ENCODE measurements at regions not wholly inside any gene's neighbourhood (a gene's known extent, or its start where the extent isn't known, plus 50 kb on each side); places are given as distances from the start of the nearest gene placed in this dataset.

GRCh38 chr6:100322886-100323285, 141.8 kb downstream of the SIM1 start:
- ChIA-PET RAD21 (ENCODE audit: unreplicated experiment) (no interaction called here), POLR2A (no interaction called here), SMC1A (ENCODE audit: uncharacterized antibody, unreplicated experiment) (interaction anchor here (1.1 kb wide), 1 partner anchor 199 kb away, joined by 3 read pairs; no protein-coding TSS in a partner anchor), CTCF (no interaction called here)
- no peaks in the 10 kb centered on the region for H3K9me3 ChIP-seq (replicated peaks; ENCODE audit: control insufficient read depth, insufficient read depth, low read length)
- no TSS peak for BruUV-seq (replicated peaks)
- in situ Hi-C loops (cut with MboI) (no loop called here), intact Hi-C loops (cut with micrococcal nuclease; ENCODE audit: unreplicated experiment) (no loop called here)
- no peaks in the 10 kb centered on the region for H4K20me1 ChIP-seq (ENCODE audit: control insufficient read depth, insufficient read depth)
- no peaks in the 10 kb centered on the region for H3K4me1 ChIP-seq (ENCODE audit: control insufficient read depth, insufficient read depth, low read length)
- no peak overlapping the region for H3K4me3 ChIP-seq
- FAIRE-seq (no peak), ATAC-seq (no peak), DNase-seq (ENCODE audit: low read depth, low spot score) (no peak)
- no peaks in the 10 kb centered on the region for H3K36me3 ChIP-seq (ENCODE audit: control insufficient read depth in 2 of 2, insufficient read depth in 2 of 2, low read length in 1 of 2)
- H3K9ac ChIP-seq (ENCODE audit: control insufficient read depth, insufficient read depth, low read length): no peak overlapping the region
- H2AFZ ChIP-seq (ENCODE audit: control insufficient read depth, low read depth, low read length): no peak overlapping the region
- TF ChIP-seq HCFC1 (IDR thresholded peaks at IDR 0.05; ENCODE audit: low read length): no peak
- TF ChIP-seq SMARCA5 (IDR thresholded peaks at IDR 0.05): no peak
- no peak for TF ChIP-seq POLR2A (IDR thresholded peaks at IDR 0.05; ENCODE audit: low read depth, low read length)
- no peak for TF ChIP-seq USF1 (IDR thresholded peaks at IDR 0.05; ENCODE audit: borderline replicate concordance, extremely low read length, insufficient read depth, low read depth, low read length)
- TF ChIP-seq SMC3 (IDR thresholded peaks at IDR 0.05; ENCODE audit: borderline replicate concordance, low read length): no peak
- no peak for TF ChIP-seq ZBTB40 (IDR thresholded peaks at IDR 0.05; ENCODE audit: borderline replicate concordance)
- no peak for TF ChIP-seq SUZ12 (IDR thresholded peaks at IDR 0.05; ENCODE audit: unreplicated experiment)
- no peak for TF ChIP-seq SMAD5 (IDR thresholded peaks at IDR 0.05; ENCODE audit: low read depth)
- no peak for TF ChIP-seq PAX8 (IDR thresholded peaks at IDR 0.05)
- TF ChIP-seq KDM1A (IDR thresholded peaks at IDR 0.05; ENCODE audit: borderline replicate concordance): no peak
- TF ChIP-seq RUNX3 (IDR thresholded peaks at IDR 0.05; ENCODE audit: low read length): no peak
- TF ChIP-seq HDAC6 (IDR thresholded peaks at IDR 0.05; ENCODE audit: unreplicated experiment): no peak
- no peak for TF ChIP-seq RB1 (IDR thresholded peaks at IDR 0.05; ENCODE audit: borderline replicate concordance)
- TF ChIP-seq RFX5 (IDR thresholded peaks at IDR 0.05; ENCODE audit: low read depth, low read length): no peak
- TF ChIP-seq ZNF217 (IDR thresholded peaks at IDR 0.05): no peak
- no peak for TF ChIP-seq TAF1 (IDR thresholded peaks at IDR 0.05; ENCODE audit: borderline replicate concordance, low read depth, low read length)
- no peak for TF ChIP-seq RCOR1 (conservative IDR thresholded peaks at IDR 0.05; ENCODE audit: low read depth, low read length)
- no peaks in the 10 kb centered on the region; a peak in 1 of 4 replicates for H3K27me3 ChIP-seq (replicated peaks in 1 of 2; ENCODE audit: control insufficient read depth in 2 of 2, insufficient read depth in 2 of 2, low read length in 1 of 2)
- 0% methylated on average over 1 of the region's 1 CpG for WGBS (ENCODE audit: insufficient coverage, insufficient replicate concordance, low lambda C conversion rate, missing lambda C conversion rate)
- no peak overlapping the region for H3K27ac ChIP-seq (ENCODE audit: control insufficient read depth, insufficient read depth)
- H3K4me2 ChIP-seq (ENCODE audit: control insufficient read depth, insufficient read depth): no peak overlapping the region
- H3K79me2 ChIP-seq (ENCODE audit: control insufficient read depth, insufficient read depth, low read length): no peaks in the 10 kb centered on the region

All from GM12878 (cell line).